Neuronal stem cell (in vitro differentiated cells): ENCODE measurements at regions not wholly inside any gene's neighbourhood (a gene's known extent, or its start where the extent isn't known, plus 50 kb on each side); places are given as distances from the start of the nearest gene placed in this dataset.

Source experiments
- DNase-seq: peaks from one replicate; pipeline ENCODE4 v3.0.0-alpha.2; 2013; ENCODE audit warnings: low spot score
- H2AFZ ChIP-seq: one replicate; pipeline ENCODE4 v1.6.1; 2013; ENCODE audit warnings: mild to moderate bottlenecking, low read length, inconsistent platforms
- H2AK5ac ChIP-seq: 2 replicates; pipeline ENCODE4 v1.6.1; 2013; ENCODE audit warnings: low read depth, mild to moderate bottlenecking, inconsistent platforms, low read length, moderate library complexity, mixed read lengths
- H2BK120ac ChIP-seq: 2 replicates; pipeline ENCODE4 v1.6.1; 2013; ENCODE audit warnings: low read depth, mild to moderate bottlenecking, inconsistent platforms, low read length, moderate library complexity, mixed read lengths
- H2BK12ac ChIP-seq: one replicate; pipeline ENCODE4 v1.6.1; 2013; ENCODE audit warnings: low read length, inconsistent platforms
- H2BK15ac ChIP-seq: 2 replicates; pipeline ENCODE4 v1.6.1; 2013; ENCODE audit warnings: mild to moderate bottlenecking, low read length, inconsistent platforms, mixed read lengths
- H2BK5ac ChIP-seq: one replicate; pipeline ENCODE4 v1.6.1; 2013; ENCODE audit warnings: inconsistent platforms, mild to moderate bottlenecking, low read length, moderate library complexity
- H3K14ac ChIP-seq: one replicate; pipeline ENCODE4 v1.6.1; 2013; ENCODE audit warnings: low read length, inconsistent platforms
- H3K18ac ChIP-seq: 2 replicates; pipeline ENCODE4 v1.6.1; 2013; ENCODE audit warnings: low read length, inconsistent platforms
- H3K23ac ChIP-seq: 2 replicates; pipeline ENCODE4 v1.6.1; 2013; ENCODE audit warnings: low read depth, mild to moderate bottlenecking, mixed read lengths, low read length, inconsistent platforms; ENCODE audit not compliant: poor library complexity
- H3K27ac ChIP-seq: replicated peaks from 3 replicates; pipeline ENCODE4 v1.5.1; 2013; ENCODE audit warnings: low read length, inconsistent platforms
- H3K27me3 ChIP-seq, 3 experiments: 2 replicates each; pipeline ENCODE4 v1.6.1; 2013; ENCODE audit warnings: low read length in 3 of 3, mild to moderate bottlenecking in 2 of 3, inconsistent platforms in 1 of 3, low read depth in 1 of 3, mixed read lengths in 1 of 3, moderate library complexity in 1 of 3; ENCODE audit not compliant: control insufficient read depth in 3 of 3, insufficient read depth in 3 of 3
- H3K36me3 ChIP-seq, 2 donors: replicated peaks in 1 of 2; 2 replicates each; pipeline ENCODE4 v1.6.1; 2013; ENCODE audit warnings: low read length in 2 of 2; ENCODE audit not compliant: control insufficient read depth in 2 of 2, insufficient read depth in 2 of 2
- H3K4ac ChIP-seq: 2 replicates; pipeline ENCODE4 v1.6.1; 2013; ENCODE audit warnings: inconsistent platforms, mild to moderate bottlenecking, low read length, moderate library complexity
- H3K4me1 ChIP-seq, 2 donors: 1 replicate in 1 of 2; 2 replicates in 1 of 2; pipeline ENCODE4 v1.6.1; 2013; ENCODE audit warnings: low read length in 2 of 2, low read depth in 1 of 2; ENCODE audit not compliant: control insufficient read depth in 2 of 2, insufficient read depth in 1 of 2
- H3K4me2 ChIP-seq: one replicate; pipeline ENCODE4 v1.6.1; 2013; ENCODE audit warnings: mild to moderate bottlenecking, low read length, inconsistent platforms; ENCODE audit not compliant: insufficient read depth, poor library complexity, severe bottlenecking
- H3K4me3 ChIP-seq, 2 donors: 2 replicates each; pipeline ENCODE4 v1.5.1; 2013; ENCODE audit warnings: low read length in 2 of 2, mild to moderate bottlenecking in 2 of 2, inconsistent platforms in 1 of 2, moderate library complexity in 1 of 2
- H3K79me1 ChIP-seq: one replicate; pipeline ENCODE4 v1.6.1; 2013; ENCODE audit warnings: low read depth, mild to moderate bottlenecking, inconsistent platforms, low read length, moderate library complexity
- H3K9ac ChIP-seq: one replicate; pipeline ENCODE4 v1.6.1; 2013; ENCODE audit warnings: mild to moderate bottlenecking, low read depth, low read length, inconsistent platforms; ENCODE audit not compliant: poor library complexity
- H3K9me3 ChIP-seq, 2 donors: replicated peaks in 1 of 2; 2 replicates each; pipeline versions ENCODE3 to v1.6.1; 2013; ENCODE audit warnings: low read length in 2 of 2, mild to moderate bottlenecking in 2 of 2, inconsistent platforms in 1 of 2, low read depth in 1 of 2, mixed read lengths in 1 of 2, moderate library complexity in 1 of 2; ENCODE audit not compliant: control insufficient read depth in 2 of 2, insufficient read depth in 1 of 2
- H4K8ac ChIP-seq: one replicate; pipeline ENCODE4 v1.6.1; 2013; ENCODE audit warnings: low read depth, mild to moderate bottlenecking, inconsistent platforms, low read length, moderate library complexity
- H4K91ac ChIP-seq: one replicate; pipeline ENCODE4 v1.6.1; 2013; ENCODE audit warnings: low read length, low read depth, mild to moderate bottlenecking, inconsistent platforms; ENCODE audit not compliant: poor library complexity
- WGBS, 2 donors: extraction: QIAGEN DNeasy Blood & Tissue Kit; methylation state at CpG; one replicate each; pipeline ENCODE4 v1.1.7; 2013; ENCODE audit warnings: missing lambda C conversion rate in 2 of 2, mixed read lengths in 1 of 2; ENCODE audit not compliant: insufficient read length in 2 of 2, insufficient replicate concordance in 1 of 2; ENCODE audit errors: extremely low coverage in 2 of 2; 5-methylcytosine and 5-hydroxymethylcytosine counted together

GRCh38 chr3:41102750-41103149 lies 96.6 kb upstream of the CTNNB1 start:
- WGBS, 2 donors = no CpG with 5 or more reads among the region's 3 CpGs
- DNase-seq = no peak

GRCh38 chr3:41103200-41103599 lies 96.1 kb upstream of the CTNNB1 start:
- Histone ChIP-seq H3K4me3 (no peak overlapping the region), H3K4ac (no peak overlapping the region), H3K9ac (no peak overlapping the region), H3K4me1 (peaks cover 0 to 2% of the 10 kb centered on the region in 2 donors), H3K23ac (no peak overlapping the region), H3K9me3 (no peaks in the 10 kb centered on the region), H3K14ac (no peak overlapping the region), H4K91ac (no peak overlapping the region), H2BK120ac (no peak overlapping the region), H2BK5ac (no peak overlapping the region), H2BK15ac (no peak overlapping the region), H2BK12ac (no peak overlapping the region), H3K18ac (no peak overlapping the region), H3K36me3 (no peaks in the 10 kb centered on the region), H3K27ac (no peak overlapping the region), H4K8ac (no peak overlapping the region), H3K27me3 (peaks cover 0 to 3% (median 0%) of the 10 kb centered on the region in 3 experiments), H2AFZ (no peak overlapping the region), H3K79me1 (no peaks in the 10 kb centered on the region), H2AK5ac (no peak overlapping the region), H3K4me2 (no peak overlapping the region)
- no CpG with 5 or more reads among the region's 2 CpGs for WGBS, 2 donors
- no peak for DNase-seq

More at GRCh38 chr3:41102750-41103149, 96.6 kb upstream of the CTNNB1 start:
- Histone ChIP-seq H2BK5ac (no peak overlapping the region), H2BK15ac (no peak overlapping the region), H4K8ac (no peak overlapping the region), H3K4ac (no peak overlapping the region), H3K14ac (no peak overlapping the region), H3K23ac (no peak overlapping the region), H3K27me3 (peaks cover 0 to 3% (median 0%) of the 10 kb centered on the region in 3 experiments), H2BK12ac (no peak overlapping the region), H3K79me1 (no peaks in the 10 kb centered on the region), H2AK5ac (no peak overlapping the region), H2BK120ac (no peak overlapping the region), H3K4me3 (no peak overlapping the region), H2AFZ (no peak overlapping the region), H3K18ac (no peak overlapping the region), H3K9me3 (no peaks in the 10 kb centered on the region), H3K4me2 (no peak overlapping the region), H3K4me1 (peaks cover 0 to 2% of the 10 kb centered on the region in 2 donors), H4K91ac (no peak overlapping the region), H3K9ac (no peak overlapping the region), H3K27ac (no peak overlapping the region), H3K36me3 (no peaks in the 10 kb centered on the region)

DNA sequence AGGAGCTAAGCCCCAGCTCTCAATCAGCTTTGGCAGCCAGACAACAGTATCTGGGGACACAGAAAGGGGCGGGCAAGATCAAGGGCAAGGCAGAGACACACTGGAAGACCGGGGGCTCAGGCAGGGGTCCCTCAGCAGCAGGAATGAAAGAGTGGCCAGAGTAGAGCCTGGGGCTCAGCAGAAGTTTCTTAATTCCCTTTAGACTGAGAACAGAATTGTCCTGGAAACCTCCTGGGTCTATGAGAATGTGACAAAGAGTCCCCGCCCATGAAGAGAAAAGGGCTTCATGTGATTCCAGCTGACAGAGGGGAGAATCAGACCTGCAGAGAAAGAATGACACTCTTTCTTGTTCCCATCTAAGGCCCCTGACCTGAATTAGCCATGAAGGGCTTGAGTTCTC lies 95.2 kb upstream of the CTNNB1 start:
- Histone ChIP-seq H4K91ac (no peak overlapping the region), H3K9ac (no peak overlapping the region), H3K27ac (no peak overlapping the region), H3K4me2 (no peak overlapping the region), H2AFZ (peak overlapping the region; percentile 3), H3K4me1 (peaks cover 0 to 2% of the 10 kb centered on the region in 2 donors), H3K18ac (no peak overlapping the region), H3K4ac (no peak overlapping the region), H2BK120ac (no peak overlapping the region), H3K27me3 (peaks cover 0 to 3% (median 0%) of the 10 kb centered on the region in 3 experiments), H4K8ac (no peak overlapping the region), H2BK15ac (no peak overlapping the region), H2BK5ac (no peak overlapping the region), H2AK5ac (no peak overlapping the region), H2BK12ac (no peak overlapping the region), H3K14ac (no peak overlapping the region), H3K79me1 (no peaks in the 10 kb centered on the region), H3K36me3 (no peaks in the 10 kb centered on the region), H3K9me3 (no peaks in the 10 kb centered on the region), H3K23ac (no peak overlapping the region), H3K4me3 (no peak overlapping the region)
- no peak for DNase-seq
- no CpG with 5 or more reads among the region's 3 CpGs for WGBS, 2 donors

- Histone ChIP-seq H3K23ac (no peak overlapping the region), H3K4me2 (no peak overlapping the region), H3K14ac (no peak overlapping the region), H2BK15ac (no peak overlapping the region), H2AFZ (no peak overlapping the region), H4K8ac (no peak overlapping the region), H3K4ac (no peak overlapping the region), H3K4me1 (peaks cover 0 to 2% of the 10 kb centered on the region in 2 donors), H3K18ac (no peak overlapping the region), H3K9me3 (no peaks in the 10 kb centered on the region), H3K27ac (no peak overlapping the region), H2BK5ac (no peak overlapping the region), H3K36me3 (no peaks in the 10 kb centered on the region), H2BK120ac (no peak overlapping the region), H3K4me3 (no peak overlapping the region), H3K79me1 (no peaks in the 10 kb centered on the region), H3K27me3 (peaks cover 0 to 3% (median 0%) of the 10 kb centered on the region in 3 experiments), H3K9ac (no peak overlapping the region), H2AK5ac (no peak overlapping the region), H2BK12ac (no peak overlapping the region), H4K91ac (no peak overlapping the region)
- WGBS, 2 donors = no CpG with 5 or more reads among the region's 2 CpGs
- DNase-seq = no peak
Observed at GRCh38 chr3:41106691-41107090, 92.6 kb upstream of the CTNNB1 start.
